ENCODE measurements at regions not wholly inside any gene's neighbourhood (a gene's known extent, or its start where the extent isn't known, plus 50 kb on each side); places are given as distances from the start of the nearest gene placed in this dataset.

DNA sequence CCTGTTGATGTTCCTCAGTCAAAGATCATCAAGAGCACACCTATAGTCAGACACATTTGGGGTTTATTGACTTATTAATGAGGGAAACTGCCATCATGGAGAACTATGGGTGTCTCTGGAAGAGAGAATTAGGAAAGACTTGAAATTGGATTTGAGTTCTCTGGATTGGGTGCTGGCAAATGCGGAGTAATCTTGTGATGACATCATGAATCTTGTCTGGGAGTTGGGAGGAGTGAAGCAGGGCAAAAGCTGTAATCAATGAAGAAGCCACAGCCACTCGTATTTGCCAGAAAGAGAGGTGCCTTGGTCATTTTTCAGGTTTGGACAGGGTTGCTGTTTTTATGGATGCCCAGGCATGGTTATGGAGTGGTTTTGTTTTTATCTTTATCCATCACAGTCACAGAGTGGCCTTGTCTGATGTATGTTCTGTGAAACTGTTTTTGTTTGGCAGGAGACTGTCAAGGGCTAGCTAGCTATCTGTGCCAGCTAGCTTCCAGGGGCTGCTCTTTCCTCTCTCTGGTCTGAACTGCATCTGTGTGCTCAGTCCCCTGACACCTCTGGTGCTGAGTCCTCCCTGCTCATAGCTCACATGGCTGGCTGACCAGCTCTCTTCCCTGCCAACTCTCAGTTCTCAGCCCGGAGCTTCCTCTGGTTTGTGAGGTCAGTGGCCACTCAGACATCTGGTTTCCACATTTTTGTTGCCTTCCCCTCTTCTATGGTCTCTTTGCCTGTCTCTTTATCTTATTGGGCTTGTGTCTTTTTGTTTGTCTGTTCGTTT is 193.4 kb upstream of the RMP24 start:
- no peaks in the 10 kb centered on the region for H3K4me1 ChIP-seq
- no peaks in the 10 kb centered on the region for H3K27me3 ChIP-seq
- no peak overlapping the region for H3K27ac ChIP-seq
- H3K4me3 ChIP-seq: no peak overlapping the region
- no peaks in the 10 kb centered on the region for H3K9me3 ChIP-seq
- no peaks in the 10 kb centered on the region for H3K36me3 ChIP-seq
- TF ChIP-seq CTCF (IDR thresholded peaks at IDR 0.05): no peak
- no peak for TF ChIP-seq POLR2A (IDR thresholded peaks at IDR 0.05)
- intact Hi-C loops (cut with DNase I): no loop called here
- 22% methylated on average over 4 of the region's 4 CpGs for WGBS (ENCODE audit: insufficient coverage, low coverage, low lambda C conversion rate, missing lambda C conversion rate)
- no peak for ATAC-seq
- no peak for DNase-seq

DNA sequence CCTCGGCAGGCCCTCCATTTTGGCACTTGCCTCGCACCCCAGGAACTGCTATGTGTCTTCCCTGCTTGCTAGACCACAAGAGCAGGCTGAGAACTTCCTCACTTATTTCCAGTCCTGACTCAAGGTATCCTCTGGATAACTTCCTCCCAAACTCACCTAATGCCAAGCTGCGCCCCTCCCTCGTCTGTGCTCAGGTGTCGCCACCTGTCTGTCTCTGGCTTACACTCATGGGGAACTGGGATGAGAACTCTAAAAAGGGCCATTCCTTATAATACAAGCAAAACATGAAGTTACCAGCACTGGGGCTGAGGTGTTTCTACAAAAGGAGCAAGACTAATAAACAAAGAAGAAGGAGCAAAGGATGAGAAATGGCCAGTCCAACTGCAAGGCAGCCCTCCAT is 191.5 kb upstream of the RMP24 start:
- no peak for DNase-seq

DNA sequence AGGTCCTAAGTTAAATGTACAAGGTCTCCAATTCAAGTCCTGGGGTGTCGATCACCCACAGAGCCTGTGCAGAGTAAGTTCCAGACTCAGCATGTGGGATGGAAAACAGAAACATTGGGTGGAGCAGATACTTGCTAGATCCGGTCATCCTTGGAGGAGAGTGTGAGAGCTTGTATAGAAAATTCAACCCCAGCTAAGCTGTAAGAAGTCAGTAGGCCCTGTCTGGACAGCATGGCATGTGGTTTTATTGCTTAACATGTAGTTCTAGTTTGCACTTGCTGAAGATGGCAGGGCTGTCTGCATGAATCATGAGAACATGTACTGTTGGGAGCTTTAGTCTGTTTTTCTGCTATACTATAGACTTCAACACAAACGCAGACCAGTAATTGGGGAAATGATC is 189.6 kb upstream of the RMP24 start:
- no peak for ATAC-seq
- no peaks in the 10 kb centered on the region for H3K27me3 ChIP-seq
- 71% methylated on average over 3 of the region's 3 CpGs for WGBS (ENCODE audit: insufficient coverage, low coverage, low lambda C conversion rate, missing lambda C conversion rate)
- no peaks in the 10 kb centered on the region for H3K4me1 ChIP-seq
- no peaks in the 10 kb centered on the region for H3K36me3 ChIP-seq
- TF ChIP-seq CTCF (IDR thresholded peaks at IDR 0.05): no peak
- no peak for TF ChIP-seq POLR2A (IDR thresholded peaks at IDR 0.05)
- no peak for DNase-seq
- no peak overlapping the region for H3K4me3 ChIP-seq
- no peaks in the 10 kb centered on the region for H3K9me3 ChIP-seq
- intact Hi-C loops (cut with DNase I): no loop called here
- H3K27ac ChIP-seq: no peak overlapping the region

More for the DNA sequence above, 191.5 kb upstream of the RMP24 start:
- no peak for TF ChIP-seq POLR2A (IDR thresholded peaks at IDR 0.05)
- no peak for TF ChIP-seq CTCF (IDR thresholded peaks at IDR 0.05)
- H3K9me3 ChIP-seq: no peaks in the 10 kb centered on the region
- no peak overlapping the region for H3K4me3 ChIP-seq
- intact Hi-C loops (cut with DNase I): no loop called here
- no peaks in the 10 kb centered on the region for H3K27me3 ChIP-seq
- no peaks in the 10 kb centered on the region for H3K4me1 ChIP-seq
- WGBS (ENCODE audit: insufficient coverage, low coverage, low lambda C conversion rate, missing lambda C conversion rate): 52% methylated on average over 4 of the region's 5 CpGs
- no peak overlapping the region for H3K27ac ChIP-seq
- no peak for ATAC-seq
- H3K36me3 ChIP-seq: no peaks in the 10 kb centered on the region

- Histone ChIP-seq H3K27ac (no peak overlapping the region), H3K27me3 (no peaks in the 10 kb centered on the region), H3K9me3 (no peaks in the 10 kb centered on the region), H3K4me1 (no peaks in the 10 kb centered on the region), H3K36me3 (no peaks in the 10 kb centered on the region), H3K4me3 (no peak overlapping the region)
- DNase-seq (no peak), ATAC-seq (no peak)
- intact Hi-C loops (cut with DNase I): no loop called here
- 41% methylated on average over 3 of the region's 3 CpGs for WGBS (ENCODE audit: insufficient coverage, low coverage, low lambda C conversion rate, missing lambda C conversion rate)
- TF ChIP-seq POLR2A (IDR thresholded peaks at IDR 0.05): no peak
- no peak for TF ChIP-seq CTCF (IDR thresholded peaks at IDR 0.05)
Observed at GRCh38 chr18:35786365-35787042, 186.0 kb upstream of the RMP24 start.
